Hematopoietic multipotent progenitor cell treated with erythropoietin and hydrocortisone succinate and interleukin-3 and kit ligand, for 8 days (in vitro differentiated cells): ENCODE measurements at regions not wholly inside any gene's neighbourhood (a gene's known extent, or its start where the extent isn't known, plus 50 kb on each side); places are given as distances from the start of the nearest gene placed in this dataset.
"Not testable (repeated sequence)": the region's sequence is repeated elsewhere in the genome, so short reads cannot be mapped to it uniquely, and the experiment has no call there.

Source experiments
- DNase-seq: peaks from one replicate; pipeline ENCODE4 v3.0.0-alpha.2; 2015

DNA sequence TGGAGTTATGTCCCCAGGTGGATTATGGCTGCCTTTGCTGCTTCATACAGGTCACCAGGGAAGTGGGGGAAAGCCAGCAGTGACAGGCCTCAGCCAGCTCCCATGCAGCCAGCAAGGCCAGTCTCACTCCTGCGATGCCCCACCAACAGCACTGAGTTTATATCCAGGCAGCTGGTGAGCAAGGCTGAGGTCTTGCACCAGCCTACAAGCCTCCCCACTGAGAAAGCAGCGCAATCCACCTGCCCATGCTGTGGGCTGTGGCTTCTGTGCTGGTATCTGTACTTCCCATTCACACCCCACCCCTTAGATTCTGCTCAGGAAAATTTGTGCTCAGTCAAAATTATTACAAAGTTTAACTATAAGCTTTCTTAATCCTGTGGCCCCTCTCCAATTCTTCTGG is 153.5 kb downstream of the HHIP start:
- DNase-seq: no peak

DNA sequence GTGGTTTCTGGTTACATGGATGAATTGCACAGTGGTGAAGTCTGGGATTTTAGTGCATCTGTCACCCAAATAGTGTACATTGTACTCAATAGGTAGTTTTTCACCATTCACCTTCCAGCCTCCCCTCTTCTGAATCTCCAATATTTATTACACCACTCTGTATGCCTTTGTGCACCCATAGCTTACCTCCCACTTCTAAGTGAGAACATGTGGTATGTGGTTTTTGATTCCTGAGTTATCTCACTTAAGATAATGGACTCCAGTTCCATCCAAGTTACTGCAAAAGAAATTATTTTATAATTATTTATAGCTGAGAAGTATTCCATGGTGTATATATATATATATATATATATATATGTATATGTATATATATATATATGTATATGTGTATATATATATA is 155.8 kb downstream of the HHIP start:
- DNase-seq: no peak

DNA sequence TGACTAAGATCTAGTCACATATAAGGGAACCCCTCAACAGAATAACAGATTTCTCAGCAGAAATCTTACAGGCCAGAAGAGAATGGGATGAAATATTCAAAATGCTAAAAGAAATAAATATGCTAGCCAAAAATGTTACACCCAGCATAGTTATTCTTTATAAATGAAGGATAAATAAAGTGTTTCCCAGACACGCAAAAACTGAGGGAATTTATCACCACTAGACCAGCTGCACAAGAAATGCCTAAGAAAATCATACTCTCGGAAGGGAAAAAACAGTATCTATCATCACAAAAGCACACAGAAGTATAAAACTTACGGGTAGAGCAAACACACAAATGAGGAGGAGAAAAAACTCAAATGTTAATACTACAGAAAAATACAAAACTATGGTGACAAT is 162.1 kb downstream of the HHIP start:
- DNase-seq: no peak

DNA sequence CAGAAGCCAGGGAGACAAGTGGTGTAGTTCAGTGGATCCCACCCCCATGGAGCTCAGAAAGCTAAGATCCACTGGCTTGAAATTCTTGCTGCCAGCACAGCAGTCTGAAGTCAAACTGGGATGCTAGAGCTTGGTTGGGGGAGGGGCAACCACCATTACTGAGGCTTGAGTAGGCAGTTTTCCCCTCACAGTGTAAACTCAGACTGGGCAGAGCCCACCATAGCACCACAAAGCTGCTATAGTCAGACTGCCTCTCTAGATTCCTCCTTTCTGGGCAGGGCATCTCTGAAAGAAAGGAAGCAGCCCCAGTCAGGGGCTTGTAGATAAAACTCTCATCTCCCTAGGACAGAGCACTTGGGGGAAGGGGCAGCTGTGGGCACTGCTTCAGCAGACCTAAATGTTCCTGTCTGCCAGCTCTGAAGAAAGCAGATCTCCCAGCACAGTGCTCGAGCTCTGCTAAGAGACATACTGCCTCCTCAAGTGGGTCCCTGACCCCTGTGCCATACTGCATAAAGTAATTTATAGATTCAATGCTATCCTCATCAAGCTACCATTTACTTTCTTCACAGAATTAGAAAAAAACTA is 163.2 kb downstream of the HHIP start:
- no peak for DNase-seq

DNA sequence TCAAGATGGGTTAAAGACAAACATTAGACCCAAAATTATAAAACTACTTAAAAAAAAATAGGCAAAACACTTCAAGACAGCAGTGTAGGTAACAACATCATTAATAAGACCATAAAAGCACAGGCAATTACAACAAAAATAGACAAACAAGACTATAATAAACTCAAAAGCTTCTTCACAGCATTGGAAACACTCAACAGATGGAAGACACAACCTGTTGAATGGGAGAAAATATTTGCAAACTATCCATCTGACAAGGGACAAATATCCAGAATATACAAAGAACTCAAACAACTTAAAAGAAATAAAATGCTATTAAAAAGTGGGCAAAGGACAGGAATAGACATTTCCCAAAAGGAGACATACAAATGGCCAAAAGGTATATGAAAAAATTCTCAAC is 170.7 kb downstream of the HHIP start:
- no peak for DNase-seq

DNA sequence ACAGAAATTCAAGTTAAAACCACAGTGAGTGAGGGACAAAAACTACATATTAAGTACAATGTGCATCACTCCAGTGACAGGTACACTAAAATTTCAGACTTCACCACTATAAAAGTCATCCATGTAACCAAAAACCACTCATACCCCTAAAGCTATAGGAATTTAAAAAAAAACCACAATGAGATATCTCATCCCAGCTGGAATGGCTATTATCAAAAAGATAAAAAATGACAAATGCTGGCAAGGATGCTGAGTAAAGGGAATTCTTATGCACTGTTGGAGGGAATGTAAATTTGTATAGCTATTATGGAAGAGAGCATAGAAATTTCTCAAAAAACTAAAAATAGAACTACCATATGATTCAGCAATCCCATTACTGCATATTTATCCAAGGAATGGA is 171.1 kb downstream of the HHIP start:
- DNase-seq: no peak

DNA sequence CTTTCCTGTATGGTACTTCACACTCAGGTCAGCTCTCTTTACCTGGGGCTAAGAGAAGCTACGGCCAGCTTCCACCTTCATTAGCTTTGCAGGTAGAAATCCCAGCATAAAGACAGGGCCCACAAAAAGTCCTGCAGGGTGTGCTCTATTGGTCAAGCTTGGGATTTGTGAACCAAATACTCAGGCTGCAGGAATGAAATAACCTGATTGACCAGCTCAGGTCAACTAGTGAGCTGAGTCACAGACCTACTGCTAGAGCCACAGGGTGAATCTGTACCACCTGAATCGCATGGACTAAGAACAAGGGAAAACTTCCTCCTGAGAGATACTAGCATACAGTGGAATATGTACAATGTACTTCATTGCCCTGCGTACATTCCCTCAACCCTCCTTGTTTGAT is 172.2 kb downstream of the HHIP start:
- no peak for DNase-seq

DNA sequence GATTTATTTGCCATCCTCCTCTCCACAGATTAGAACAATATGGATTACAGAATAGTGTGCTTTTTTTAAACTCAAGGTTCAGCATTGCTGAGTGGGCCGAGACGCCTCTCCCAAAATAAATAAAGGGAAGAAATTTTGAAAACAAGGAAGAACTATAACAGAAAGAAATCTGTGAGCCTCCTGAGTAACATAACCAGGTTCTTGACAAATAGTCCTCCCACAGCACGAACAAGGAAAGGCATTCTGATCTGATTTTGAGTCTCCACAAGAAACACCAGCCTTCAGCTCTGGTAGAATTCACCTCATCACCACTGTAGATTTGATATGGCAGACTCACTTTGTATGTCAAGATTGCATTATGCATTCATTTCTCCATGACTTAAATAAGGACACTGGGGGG is 173.6 kb downstream of the HHIP start:
- DNase-seq: no peak

DNA sequence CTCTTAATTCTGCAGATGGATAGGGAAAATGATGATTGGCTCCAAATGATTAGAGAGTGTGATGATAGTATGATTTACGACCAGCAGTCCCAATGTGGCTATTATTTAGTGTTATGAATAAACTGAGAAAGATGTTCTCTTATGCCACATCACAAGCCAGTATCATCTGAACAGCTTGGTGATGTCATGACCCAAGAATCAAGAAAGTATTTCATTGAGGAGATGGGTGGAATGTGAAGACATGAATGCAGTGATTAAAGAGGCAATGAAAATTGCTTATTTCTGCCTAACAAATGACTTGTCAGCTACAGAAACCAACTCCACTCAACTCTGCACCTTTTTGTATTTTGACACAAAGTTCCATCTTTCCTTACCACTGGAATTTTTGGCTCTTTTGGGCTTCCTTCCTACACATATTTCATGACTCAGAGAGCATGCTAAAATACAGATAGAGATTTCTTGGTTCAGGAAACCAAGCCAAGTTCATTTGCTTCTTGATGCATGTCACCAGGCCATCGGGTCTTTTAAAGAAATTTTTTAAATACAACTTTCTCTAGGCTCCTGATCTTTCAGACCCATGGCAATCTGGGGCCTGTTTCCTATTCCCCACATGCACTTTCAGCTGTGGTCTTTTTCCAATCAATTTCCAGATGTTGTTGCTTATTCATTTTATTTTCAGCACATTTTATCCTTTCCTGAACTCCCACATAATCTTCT is 174.2 kb downstream of the HHIP start:
- DNase-seq: no peak

DNA sequence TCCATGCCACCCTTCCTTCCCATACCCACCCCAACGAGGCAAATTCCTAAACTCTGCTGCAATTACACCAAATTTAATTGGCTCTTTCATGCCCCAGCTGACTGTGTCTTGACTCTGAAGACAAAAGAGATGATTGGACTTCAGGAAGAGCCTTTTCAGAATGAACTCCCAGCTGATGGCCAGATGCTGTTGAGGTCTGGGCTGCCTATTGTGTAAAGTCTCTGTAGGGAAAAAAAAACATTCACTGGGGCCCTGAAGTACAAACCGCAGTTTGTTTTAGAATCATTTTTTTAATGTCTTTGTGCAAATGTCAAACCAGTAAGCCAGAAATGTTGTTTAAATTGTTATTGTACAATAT is 174.8 kb downstream of the HHIP start:
- no peak for DNase-seq

DNA sequence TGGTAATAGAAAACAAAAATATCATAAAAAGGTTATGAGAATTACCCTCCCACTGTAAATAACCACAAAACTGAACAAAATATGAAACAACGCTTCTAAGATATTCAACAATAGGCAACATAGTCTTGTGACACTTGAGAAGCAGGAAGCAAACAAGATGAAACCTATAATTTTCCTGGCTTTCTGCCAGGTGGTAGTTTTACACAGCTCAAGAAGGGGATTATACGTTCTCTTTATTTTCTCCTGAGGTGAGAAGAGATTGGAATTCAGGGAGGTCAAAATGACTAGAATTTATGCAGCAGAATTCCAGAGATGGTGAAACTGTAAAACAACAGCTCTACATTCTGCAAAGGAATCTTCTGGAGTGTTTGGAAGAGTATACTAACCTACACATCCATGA is 186.0 kb downstream of the HHIP start:
- peak; percentile 2 for DNase-seq

DNA sequence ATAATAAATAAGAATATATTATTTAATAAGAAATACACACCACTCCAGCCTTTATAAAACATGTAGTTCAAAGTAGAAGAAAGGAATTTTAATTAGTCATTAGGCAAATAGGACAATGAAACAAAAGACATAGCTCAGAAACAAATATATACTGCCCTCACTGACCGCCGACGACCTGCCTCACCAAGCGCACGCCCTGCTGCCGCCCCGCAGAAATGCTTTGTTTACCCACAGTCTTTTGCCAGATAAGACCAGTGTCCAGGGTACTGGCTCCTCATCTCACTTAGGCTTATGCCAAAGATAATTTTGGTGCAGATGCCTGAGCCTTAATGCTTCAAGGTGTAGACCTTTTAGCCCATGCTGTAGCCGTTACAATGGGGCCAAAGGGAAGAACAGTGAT is 199.5 kb downstream of the HHIP start:
- DNase-seq: no peak

DNA sequence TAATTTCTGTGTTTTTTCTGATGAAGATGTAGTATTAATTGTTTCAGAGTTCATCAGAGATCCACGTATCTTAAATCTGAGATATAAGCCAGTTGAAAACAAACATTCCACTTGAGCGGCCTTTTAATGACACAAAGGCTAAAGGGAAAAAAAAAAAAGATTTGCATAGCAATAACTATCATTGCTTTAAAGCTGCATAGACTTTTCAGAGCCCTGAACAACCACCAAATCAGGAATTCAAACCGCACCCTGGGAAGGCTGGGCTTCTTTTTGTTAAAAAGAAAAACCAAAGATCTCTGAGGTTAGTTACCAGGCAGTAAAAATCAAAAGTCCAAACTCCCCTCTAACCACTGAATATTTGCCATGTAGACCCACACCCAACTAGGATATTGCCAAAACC is 206.0 kb downstream of the HHIP start:
- DNase-seq: no peak

DNA sequence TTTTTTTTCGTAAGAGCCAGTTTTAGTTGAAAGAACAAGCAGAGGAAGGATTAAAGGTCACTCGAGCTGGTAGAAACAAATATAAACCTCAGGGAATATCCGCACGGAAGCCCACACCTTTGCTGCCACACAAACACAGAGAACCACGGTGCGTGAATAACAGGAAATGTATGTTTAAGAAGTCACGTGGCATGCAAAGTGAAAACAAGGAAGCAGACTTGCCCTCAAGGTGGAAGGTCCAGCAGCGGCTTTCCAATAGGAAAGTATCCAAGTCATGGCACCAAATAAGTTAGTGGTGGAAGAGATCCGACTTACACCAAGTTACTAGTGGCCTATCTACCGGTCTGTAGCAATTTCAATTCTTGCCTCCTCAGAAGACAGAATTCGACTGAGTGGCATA is 215.5 kb downstream of the HHIP start:
- no peak for DNase-seq

DNA sequence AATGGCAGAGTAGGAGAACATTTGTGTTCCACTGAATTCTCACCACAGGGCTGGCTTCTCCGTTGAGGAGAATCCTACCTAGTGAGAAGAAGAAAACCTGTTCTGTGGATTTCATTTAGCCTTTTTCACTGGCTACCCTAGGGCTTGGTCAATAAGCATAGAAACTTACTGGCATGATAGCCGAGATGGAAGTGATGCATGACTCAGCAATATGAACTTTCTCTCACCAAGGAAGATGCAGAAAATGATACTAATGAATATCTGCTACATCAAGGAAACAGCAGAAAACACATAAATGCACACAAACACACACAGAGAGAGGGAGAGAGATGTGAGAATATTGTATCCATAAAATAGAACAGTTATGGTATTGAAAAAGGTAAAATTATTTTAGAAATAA is 216.3 kb downstream of the HHIP start:
- DNase-seq: no peak

DNA sequence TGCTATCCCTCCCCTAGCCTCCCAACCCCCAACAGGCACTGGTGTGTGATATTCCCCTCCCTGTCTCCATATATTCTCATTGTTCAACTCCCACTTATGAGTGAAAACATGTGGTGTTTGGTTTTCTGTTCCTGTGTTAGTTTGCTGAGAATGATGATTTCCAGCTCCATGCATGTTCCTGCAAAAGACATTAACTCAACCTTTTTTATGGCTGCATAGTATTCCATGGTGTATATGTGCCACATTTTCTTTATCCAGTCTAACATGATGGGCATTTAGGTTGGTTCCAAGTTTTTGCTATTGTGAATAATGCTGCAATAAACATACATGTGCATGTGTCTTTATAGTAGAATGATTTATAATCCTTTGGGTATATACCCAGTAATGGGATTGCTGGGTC is 218.9 kb downstream of the HHIP start:
- not testable (repeated sequence) for DNase-seq

DNA sequence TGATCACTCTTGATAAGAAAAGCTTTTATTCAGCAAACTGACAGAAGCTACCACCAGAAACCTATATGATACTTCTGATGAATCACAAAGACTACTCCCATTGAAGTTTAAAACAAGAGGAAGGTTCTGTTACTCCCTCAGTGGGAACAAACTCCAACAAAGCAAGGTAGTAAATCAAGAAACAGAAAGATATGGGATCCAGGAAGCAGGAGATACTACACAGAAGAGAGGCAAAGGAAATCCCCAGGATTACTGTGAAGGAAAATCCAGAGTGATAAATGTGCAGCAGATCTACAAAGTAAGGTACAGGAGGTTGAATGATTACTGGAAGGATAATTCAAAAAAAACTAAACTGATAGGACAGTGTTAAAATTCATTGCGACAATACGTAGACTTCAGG is 222.4 kb downstream of the HHIP start:
- no peak for DNase-seq

DNA sequence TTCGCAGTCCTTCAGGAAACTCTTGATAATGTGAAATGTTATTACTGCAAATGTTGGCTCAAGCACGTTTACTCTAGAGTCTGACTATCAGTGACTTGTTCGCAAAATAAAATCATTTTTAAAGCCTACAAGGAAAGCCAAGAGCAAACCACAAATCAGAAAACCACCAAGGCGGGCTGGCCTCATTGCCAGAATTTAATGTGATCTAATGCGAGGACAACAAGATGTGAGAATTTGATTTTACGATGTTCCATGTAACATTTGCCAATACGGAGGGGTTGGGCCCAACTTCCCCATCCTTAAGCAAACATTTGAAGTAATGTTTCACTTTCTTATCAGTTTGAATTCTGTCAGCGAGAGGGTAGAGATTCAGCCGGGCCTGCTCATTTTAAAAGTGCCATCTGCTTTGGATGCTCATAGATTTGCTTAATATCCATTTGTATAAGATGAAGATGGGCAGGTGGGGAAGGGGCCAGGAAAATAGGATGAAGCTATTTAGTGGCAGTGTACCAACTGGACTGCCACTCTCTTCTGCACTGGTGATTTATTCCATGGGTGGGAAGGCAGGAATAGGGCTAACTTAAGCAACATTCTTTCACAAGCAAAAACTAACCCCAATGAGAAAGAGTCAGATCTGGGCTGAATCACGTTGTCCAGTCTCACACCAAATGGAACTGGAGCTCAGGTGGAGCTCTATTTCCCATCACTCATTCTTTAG is 225.3 kb downstream of the ANAPC10 start:
- no peak for DNase-seq

DNA sequence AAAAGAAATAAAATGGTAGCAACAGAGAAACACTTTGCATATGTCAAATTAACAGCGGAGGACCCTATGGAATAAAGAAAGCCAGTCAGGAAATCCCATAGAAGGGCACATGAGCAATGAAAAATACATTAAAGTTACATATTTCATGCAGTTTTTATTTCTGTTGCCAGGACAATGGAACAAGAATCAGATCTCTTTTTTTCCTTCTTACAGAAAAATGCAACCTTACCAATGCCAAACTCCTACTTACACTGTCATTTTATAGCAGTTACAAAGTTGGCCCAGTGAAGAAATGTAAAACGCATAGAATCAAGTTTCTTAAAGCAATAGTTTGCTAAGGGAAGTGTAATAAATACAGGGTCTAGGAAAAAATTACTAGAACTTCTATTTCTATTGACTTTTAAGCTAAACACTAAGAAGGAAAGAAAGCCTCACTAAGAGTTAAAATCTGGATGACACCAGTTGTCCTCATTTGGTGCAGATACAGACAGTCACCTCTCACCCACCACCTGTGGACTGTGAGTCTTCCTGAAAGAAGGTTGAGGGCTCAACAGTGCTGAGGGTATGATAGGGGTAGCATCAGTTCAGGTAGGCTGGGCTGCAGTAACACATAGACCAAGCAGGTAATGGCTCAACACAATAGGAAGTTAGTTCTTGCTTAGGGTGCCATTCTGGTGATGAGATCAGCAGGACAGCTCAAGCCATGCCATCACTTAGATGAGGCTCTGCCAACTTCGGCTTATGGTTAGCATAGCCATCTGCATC is 224.6 kb downstream of the ANAPC10 start:
- no peak for DNase-seq

DNA sequence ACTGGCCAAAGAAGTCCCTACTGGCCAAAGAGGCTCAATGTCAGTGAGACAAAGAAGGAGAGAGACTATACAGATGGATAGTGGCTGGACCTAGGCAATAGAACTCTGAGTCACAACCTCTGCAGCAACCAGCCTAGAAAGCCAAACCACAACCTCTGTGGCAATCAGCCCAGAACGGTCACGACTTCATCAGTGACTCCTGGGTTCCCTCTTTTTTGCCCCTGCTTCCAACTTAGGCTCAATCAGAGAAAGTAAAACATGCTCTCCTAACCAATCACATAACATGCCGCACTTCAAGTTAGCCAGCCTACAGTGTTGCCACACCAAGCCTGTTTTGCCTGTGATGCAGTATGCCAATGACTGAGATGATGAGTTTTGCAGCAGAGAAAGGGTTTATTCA is 203.4 kb downstream of the ANAPC10 start:
- peak; percentile 20 for DNase-seq

DNA sequence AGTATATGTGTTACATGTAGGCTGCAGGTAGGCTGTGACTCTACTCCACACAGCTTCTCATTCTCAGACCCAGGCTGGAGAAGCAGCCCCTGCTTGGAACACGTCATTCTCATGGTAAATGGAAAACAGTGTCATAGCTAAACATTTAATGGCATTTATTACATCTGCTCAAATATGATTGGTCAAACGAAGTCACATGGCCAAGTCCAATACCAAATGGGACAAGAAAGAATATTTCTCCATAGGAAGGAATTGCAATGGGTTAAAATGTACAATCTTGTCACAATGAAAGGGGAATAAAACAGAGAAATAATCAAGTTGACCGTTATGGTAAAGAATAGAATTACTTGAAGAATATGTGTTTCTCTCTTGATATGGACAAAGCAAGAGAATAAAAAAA is 198.6 kb downstream of the ANAPC10 start:
- DNase-seq: no peak

DNA sequence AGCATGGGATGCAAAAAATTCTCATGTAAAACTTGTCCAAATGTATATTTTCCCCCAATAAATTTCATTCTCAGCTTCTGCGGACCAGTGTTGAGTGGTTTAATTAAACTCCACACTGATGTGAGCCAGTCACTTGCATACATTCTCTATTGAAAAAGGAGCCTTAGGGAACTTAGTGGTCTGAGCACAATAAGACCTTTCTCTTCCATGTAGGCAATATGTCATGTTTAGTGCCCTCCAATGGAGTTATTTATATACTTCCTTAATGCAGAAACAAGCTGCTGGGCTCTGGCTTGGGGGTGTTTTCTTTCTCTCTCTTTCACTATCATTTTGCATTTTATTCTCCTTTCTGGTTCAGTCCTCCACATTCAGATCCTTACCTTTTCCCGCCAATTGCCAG is 196.9 kb downstream of the ANAPC10 start:
- no peak for DNase-seq

DNA sequence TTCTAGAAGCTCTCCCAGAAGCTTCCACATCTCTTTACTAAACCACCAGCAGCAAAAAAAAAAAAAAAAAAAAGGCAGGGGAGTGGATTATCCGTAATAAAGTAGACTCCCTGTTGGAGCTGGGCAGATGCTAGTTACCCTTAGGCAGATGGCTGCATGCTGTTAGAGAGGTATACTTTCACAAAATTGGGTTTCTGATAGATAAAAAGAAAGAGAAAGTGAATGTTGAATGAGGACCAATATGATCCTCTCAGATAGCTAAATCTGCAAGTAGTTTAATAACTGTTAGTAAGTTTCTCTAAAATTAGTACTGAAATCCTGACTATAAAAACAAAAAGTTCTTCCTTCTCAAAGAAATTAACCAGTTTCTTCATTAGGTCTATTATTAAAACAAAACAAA is 195.4 kb downstream of the ANAPC10 start:
- DNase-seq: no peak
